ENCODE measurements at regions not wholly inside any gene's neighbourhood (a gene's known extent, or its start where the extent isn't known, plus 50 kb on each side); places are given as distances from the start of the nearest gene placed in this dataset.

GRCh38 chr1:194474701-194475100 is 1288.3 kb upstream of the B3GALT2 start:
- ATAC-seq (ENCODE audit: low read depth) (no peak), DNase-seq (no peak)
- Mint-ChIP-seq H3K27me3 (no peaks in the 10 kb centered on the region), H3K36me3 (ENCODE audit: low read depth) (no peaks in the 10 kb centered on the region), H3K27ac (no peak overlapping the region), H3K4me1 (no peaks in the 10 kb centered on the region), H3K4me3 (no peak overlapping the region), H3K9me3 (no peaks in the 10 kb centered on the region)
- ChIA-PET POLR2A (no interaction called here), CTCF (no interaction called here)
- intact Hi-C loops (cut with micrococcal nuclease) = no loop called here
- no peak for TF ChIP-seq CTCF (IDR thresholded peaks at IDR 0.05)

- DNase-seq (no peak), ATAC-seq (ENCODE audit: low read depth) (no peak)
- intact Hi-C loops (cut with micrococcal nuclease) = no loop called here
- ChIA-PET CTCF (no interaction called here), POLR2A (no interaction called here)
- Mint-ChIP-seq H3K9me3 (no peaks in the 10 kb centered on the region), H3K4me1 (no peaks in the 10 kb centered on the region), H3K27me3 (no peaks in the 10 kb centered on the region), H3K36me3 (ENCODE audit: low read depth) (no peaks in the 10 kb centered on the region), H3K4me3 (no peak overlapping the region), H3K27ac (no peak overlapping the region)
- no peak for TF ChIP-seq CTCF (IDR thresholded peaks at IDR 0.05)
These were observed 1287.4 kb upstream of the B3GALT2 start for GRCh38 chr1:194473766-194474165.

- Mint-ChIP-seq H3K4me1 (no peaks in the 10 kb centered on the region), H3K27ac (no peak overlapping the region), H3K4me3 (no peak overlapping the region), H3K9me3 (no peaks in the 10 kb centered on the region), H3K27me3 (no peaks in the 10 kb centered on the region), H3K36me3 (ENCODE audit: low read depth) (no peaks in the 10 kb centered on the region)
- intact Hi-C loops (cut with micrococcal nuclease) = no loop called here
- DNase-seq (no peak), ATAC-seq (ENCODE audit: low read depth) (no peak)
- TF ChIP-seq CTCF (IDR thresholded peaks at IDR 0.05) = no peak
- CTCF ChIA-PET = no interaction called here
- POLR2A ChIA-PET = no interaction called here
These were observed 1282.9 kb upstream of the B3GALT2 start for GRCh38 chr1:194469282-194469681.

- Mint-ChIP-seq H3K27ac (no peak overlapping the region), H3K4me3 (no peak overlapping the region), H3K36me3 (ENCODE audit: low read depth) (no peaks in the 10 kb centered on the region), H3K4me1 (no peaks in the 10 kb centered on the region), H3K9me3 (no peaks in the 10 kb centered on the region), H3K27me3 (no peaks in the 10 kb centered on the region)
- TF ChIP-seq CTCF (IDR thresholded peaks at IDR 0.05) = no peak
- ATAC-seq (ENCODE audit: low read depth) (no peak), DNase-seq (no peak)
- POLR2A ChIA-PET = no interaction called here
- intact Hi-C loops (cut with micrococcal nuclease) = no loop called here
- CTCF ChIA-PET = no interaction called here
These were observed 1280.3 kb upstream of the B3GALT2 start for GRCh38 chr1:194466706-194467105.

GRCh38 chr1:194447636-194448035 is 1261.2 kb upstream of the B3GALT2 start:
- Mint-ChIP-seq H3K27ac (no peak overlapping the region), H3K36me3 (ENCODE audit: low read depth) (no peaks in the 10 kb centered on the region), H3K4me3 (no peak overlapping the region), H3K9me3 (no peaks in the 10 kb centered on the region), H3K4me1 (no peaks in the 10 kb centered on the region), H3K27me3 (no peaks in the 10 kb centered on the region)
- intact Hi-C loops (cut with micrococcal nuclease) = no loop called here
- ATAC-seq (ENCODE audit: low read depth) (no peak), DNase-seq (no peak)
- ChIA-PET CTCF (no interaction called here), POLR2A (no interaction called here)
- no peak for TF ChIP-seq CTCF (IDR thresholded peaks at IDR 0.05)
